ENCODE measurements at regions not wholly inside any gene's neighbourhood (a gene's known extent, or its start where the extent isn't known, plus 50 kb on each side); places are given as distances from the start of the nearest gene placed in this dataset.

DNA sequence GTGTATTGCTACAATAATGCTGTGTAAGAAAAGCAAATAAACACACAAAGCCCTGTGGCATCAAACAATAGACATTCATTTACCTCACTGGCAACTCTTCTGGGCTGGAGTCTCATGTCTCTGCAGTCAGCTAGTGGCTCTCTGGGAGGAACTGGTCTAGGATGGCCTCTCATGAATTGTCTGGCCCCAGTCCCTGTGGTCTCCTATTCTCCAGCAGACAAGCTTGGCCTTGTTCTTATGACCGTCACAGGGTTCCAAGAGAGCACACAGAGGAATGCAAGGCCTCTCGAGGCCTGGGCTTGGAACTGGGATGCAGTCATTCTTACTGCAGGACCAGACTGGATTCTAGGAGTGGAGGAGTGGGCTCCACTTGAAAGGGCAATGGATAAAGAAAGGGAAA lies 141.2 kb upstream of the NTM start:
- TF ChIP-seq POLR2A (IDR thresholded peaks at IDR 0.05) = no peak
- TF ChIP-seq, protein P1, sequence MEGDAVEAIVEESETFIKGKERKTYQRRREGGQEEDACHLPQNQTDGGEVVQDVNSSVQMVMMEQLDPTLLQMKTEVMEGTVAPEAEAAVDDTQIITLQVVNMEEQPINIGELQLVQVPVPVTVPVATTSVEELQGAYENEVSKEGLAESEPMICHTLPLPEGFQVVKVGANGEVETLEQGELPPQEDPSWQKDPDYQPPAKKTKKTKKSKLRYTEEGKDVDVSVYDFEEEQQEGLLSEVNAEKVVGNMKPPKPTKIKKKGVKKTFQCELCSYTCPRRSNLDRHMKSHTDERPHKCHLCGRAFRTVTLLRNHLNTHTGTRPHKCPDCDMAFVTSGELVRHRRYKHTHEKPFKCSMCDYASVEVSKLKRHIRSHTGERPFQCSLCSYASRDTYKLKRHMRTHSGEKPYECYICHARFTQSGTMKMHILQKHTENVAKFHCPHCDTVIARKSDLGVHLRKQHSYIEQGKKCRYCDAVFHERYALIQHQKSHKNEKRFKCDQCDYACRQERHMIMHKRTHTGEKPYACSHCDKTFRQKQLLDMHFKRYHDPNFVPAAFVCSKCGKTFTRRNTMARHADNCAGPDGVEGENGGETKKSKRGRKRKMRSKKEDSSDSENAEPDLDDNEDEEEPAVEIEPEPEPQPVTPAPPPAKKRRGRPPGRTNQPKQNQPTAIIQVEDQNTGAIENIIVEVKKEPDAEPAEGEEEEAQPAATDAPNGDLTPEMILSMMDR (IDR thresholded peaks at IDR 0.05) = no peak
